MM.1S (cell line): ENCODE measurements at regions not wholly inside any gene's neighbourhood (a gene's known extent, or its start where the extent isn't known, plus 50 kb on each side); places are given as distances from the start of the nearest gene placed in this dataset.

Experiments used
- EZH2 ChIP-seq: fragments of 300-600 bp; sonication (generic); optimal IDR thresholded peaks from 2 replicates; pipeline ENCODE3; 2017; ENCODE audit warnings: low read depth, mild to moderate bottlenecking, antibody characterized with exemption, low read length, mixed read lengths
- EZH2phosphoT487 ChIP-seq: fragments of 300-600 bp; sonication (generic); IDR thresholded peaks from 2 replicates; pipeline ENCODE4 v1.6.1; 2018; ENCODE audit warnings: antibody characterized with exemption, low read length
- TF ChIP-seq, protein P1 (sequence below): fragments of 300-600 bp; sonication (generic); IDR thresholded peaks from 2 replicates; pipeline ENCODE4 v1.5.1; 2016; ENCODE audit warnings: antibody characterized with exemption, low read length, mixed read lengths

- TF ChIP-seq, protein P1, sequence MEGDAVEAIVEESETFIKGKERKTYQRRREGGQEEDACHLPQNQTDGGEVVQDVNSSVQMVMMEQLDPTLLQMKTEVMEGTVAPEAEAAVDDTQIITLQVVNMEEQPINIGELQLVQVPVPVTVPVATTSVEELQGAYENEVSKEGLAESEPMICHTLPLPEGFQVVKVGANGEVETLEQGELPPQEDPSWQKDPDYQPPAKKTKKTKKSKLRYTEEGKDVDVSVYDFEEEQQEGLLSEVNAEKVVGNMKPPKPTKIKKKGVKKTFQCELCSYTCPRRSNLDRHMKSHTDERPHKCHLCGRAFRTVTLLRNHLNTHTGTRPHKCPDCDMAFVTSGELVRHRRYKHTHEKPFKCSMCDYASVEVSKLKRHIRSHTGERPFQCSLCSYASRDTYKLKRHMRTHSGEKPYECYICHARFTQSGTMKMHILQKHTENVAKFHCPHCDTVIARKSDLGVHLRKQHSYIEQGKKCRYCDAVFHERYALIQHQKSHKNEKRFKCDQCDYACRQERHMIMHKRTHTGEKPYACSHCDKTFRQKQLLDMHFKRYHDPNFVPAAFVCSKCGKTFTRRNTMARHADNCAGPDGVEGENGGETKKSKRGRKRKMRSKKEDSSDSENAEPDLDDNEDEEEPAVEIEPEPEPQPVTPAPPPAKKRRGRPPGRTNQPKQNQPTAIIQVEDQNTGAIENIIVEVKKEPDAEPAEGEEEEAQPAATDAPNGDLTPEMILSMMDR: no peak
- TF ChIP-seq EZH2phosphoT487: no peak
- no peak for TF ChIP-seq EZH2
Observed at GRCh38 chr7:46532571-46532970, 611.5 kb upstream of the IGFBP3 start.
